AG10803 (cell line): ENCODE measurements at regions not wholly inside any gene's neighbourhood (a gene's known extent, or its start where the extent isn't known, plus 50 kb on each side); places are given as distances from the start of the nearest gene placed in this dataset.
A peak's percentile ranks its signal among the peaks of the same experiment; 100 is the strongest.

Experiments used
- DNase-seq: peaks from one replicate; pipeline ENCODE4 v3.0.0; 2010; ENCODE audit warnings: low read depth
- H3K4me3 ChIP-seq: 2 replicates; pipeline ENCODE4 v1.5.1; 2011; ENCODE audit warnings: mild to moderate bottlenecking, low read length, control low read depth
- TF ChIP-seq, protein P1 (sequence below): conservative IDR thresholded peaks from 2 replicates; pipeline ENCODE4 v1.5.1; 2011; ENCODE audit warnings: mild to moderate bottlenecking, low read length, control low read depth, inconsistent platforms

DNA sequence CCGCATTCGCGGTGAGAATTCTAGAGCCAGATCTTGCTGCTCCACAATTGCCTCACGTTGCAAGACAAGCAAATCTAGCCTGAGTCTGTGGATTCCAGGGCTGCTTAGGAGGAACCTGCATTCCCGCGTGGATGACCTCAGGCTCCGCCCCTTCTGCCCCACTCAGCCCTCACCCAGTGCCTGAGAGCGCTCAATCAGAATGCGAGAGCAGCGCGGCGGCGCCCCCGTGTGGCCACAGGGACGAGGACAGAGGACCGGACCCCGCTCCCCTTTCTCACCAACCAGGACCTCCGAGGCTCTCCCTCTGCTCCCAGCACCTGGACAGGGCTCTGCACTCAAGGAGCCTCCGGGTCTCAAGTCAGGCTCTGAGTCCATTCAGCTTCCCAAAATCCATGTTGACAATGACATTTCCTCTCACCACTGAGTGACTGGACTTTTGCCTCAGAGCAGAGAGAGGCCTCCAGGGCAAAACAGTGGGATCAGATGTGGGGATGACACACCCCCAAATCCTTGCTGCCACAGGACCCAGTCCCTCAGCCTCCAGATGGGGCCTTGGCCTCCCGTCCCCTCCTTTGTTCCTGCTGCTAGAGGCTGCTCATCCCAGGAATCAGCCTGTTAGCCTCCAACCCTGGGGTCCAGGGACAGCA, 52.0 kb downstream of the RPP21 start:
- TF ChIP-seq, protein P1, sequence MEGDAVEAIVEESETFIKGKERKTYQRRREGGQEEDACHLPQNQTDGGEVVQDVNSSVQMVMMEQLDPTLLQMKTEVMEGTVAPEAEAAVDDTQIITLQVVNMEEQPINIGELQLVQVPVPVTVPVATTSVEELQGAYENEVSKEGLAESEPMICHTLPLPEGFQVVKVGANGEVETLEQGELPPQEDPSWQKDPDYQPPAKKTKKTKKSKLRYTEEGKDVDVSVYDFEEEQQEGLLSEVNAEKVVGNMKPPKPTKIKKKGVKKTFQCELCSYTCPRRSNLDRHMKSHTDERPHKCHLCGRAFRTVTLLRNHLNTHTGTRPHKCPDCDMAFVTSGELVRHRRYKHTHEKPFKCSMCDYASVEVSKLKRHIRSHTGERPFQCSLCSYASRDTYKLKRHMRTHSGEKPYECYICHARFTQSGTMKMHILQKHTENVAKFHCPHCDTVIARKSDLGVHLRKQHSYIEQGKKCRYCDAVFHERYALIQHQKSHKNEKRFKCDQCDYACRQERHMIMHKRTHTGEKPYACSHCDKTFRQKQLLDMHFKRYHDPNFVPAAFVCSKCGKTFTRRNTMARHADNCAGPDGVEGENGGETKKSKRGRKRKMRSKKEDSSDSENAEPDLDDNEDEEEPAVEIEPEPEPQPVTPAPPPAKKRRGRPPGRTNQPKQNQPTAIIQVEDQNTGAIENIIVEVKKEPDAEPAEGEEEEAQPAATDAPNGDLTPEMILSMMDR: peak; percentile 86
- H3K4me3 ChIP-seq: no peak overlapping the region
- DNase-seq: peak; percentile 60

DNA sequence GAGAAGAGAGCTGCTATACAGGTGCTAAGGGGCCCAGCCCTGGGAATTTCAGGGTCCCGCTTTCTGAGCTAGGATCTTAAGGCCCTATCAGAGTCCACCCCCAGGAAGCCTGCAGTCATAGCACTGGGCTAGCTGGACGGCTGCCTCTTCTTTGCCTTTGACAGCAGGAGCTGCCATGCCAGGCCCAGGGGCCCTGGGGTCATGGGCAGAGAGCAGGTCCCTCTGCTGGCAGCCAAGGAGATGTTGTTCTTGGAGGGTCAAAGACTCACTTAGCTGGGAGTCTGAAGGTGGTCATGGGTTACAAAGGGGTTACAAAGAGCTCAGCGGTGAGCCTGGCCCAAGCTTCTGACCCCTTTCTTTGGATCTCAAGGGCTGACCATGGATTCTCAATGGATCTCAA, 52.7 kb downstream of the RPP21 start:
- no peak overlapping the region for H3K4me3 ChIP-seq
- no peak for DNase-seq
- TF ChIP-seq, protein P1: no peak

DNA sequence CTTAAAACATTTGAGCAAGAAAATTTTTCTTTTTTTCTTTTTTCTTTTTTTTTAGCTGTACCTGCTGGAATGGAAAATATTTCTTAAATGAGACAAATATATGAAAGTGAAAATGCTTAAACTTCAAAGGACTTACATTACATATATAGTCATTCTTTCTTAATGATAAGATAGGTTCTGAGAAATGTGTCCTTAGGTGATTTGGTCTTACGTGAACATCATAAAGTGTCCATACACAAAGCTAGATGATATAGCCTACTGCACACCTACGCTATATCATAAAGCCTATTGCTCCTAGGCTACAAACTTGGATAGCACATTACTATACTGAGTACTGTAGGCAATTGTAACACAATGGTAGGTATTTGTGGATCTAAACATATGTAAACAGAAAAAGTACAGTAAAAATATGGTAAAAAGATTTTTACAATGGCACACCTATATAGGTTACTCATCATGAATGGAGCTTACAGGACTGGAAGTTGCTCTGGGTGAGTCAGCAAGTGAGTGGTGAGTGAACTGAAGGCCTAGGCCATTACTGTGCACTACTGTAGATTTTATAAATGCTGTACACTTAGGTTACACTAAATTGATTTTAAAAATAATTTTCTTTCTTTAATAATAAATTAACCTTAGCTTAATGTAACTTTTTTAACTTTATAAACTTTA, 54.6 kb downstream of the RPP21 start:
- peak; percentile 5 for DNase-seq
- TF ChIP-seq, protein P1: no peak
- H3K4me3 ChIP-seq: no peak overlapping the region

DNA sequence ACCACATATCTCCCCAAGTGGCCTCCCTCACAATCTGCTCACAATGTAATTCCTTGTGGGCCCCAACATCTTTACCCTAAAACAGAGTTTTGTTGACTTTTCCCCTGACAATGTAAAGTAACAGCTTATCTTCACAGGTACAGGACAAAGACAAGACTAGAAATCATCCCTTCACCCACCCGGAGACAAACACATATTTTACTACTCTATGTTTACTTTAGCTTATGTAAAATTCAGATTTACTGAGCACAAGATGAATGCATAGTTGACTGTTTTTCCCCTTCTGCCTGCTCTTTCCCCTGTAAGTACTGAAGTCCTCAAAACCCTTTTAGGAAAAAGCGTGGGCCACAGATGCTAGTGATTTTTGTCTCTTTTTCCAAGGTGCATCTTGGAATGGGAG, 61.0 kb downstream of the RPP21 start:
- DNase-seq: no peak
- no peak overlapping the region for H3K4me3 ChIP-seq
- TF ChIP-seq, protein P1: no peak

DNA sequence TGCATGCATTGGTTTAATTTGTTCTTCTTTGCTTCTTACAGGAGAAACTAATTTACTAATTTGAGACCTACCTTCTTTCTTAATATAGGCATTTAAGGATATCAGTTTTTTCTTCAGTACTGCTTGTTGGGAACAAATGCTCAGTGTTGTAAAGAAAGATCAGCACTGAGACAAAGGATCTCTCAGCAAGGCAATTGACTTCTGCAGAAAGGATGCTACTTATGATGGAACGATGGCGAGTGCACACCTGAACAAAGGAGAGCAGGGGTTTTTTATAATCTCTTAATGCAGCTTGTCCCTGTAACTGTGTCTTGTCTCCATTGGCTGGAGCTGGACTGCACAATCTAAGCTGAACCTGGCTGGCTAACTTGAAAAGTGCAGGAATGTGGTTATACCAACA, 64.2 kb downstream of the RPP21 start:
- no peak for DNase-seq
- no peak overlapping the region for H3K4me3 ChIP-seq
- TF ChIP-seq, protein P1: no peak

DNA sequence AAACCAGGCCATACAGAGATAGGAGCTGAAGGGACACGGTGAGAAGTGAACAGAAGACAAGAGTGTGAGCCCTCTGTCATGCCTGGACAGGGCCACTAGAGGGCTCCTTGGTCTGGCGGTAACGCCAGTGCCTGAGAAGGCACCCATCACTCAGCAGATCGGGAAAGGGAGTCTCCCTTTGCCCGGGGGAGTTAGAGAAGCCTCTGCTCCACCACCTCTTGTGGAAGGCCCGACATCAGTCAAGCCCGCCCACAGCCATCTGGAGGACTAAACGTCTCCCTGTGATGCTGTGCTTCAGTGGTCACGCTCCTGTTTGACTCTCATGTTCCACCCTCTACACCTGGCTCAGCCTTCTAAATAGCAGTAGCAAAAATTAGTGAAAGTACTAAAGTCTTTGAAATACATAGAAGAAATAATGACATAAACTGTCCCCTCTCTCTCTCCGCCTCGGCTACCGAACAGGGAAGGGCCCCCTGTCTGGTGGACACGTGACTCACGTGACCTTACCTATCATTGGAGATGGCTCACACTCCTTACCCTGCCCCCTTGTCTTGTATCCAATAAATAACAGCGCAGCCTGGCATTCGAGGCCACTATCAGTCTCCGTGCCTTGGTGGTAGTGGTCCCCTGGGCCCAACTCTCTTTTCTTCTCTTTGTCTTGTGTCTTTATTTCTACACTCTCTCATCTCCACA, 66.7 kb downstream of the RPP21 start:
- H3K4me3 ChIP-seq: no peak overlapping the region
- TF ChIP-seq, protein P1: peak; percentile 76
- DNase-seq: peak; percentile 43
